ENCODE measurements at regions not wholly inside any gene's neighbourhood (a gene's known extent, or its start where the extent isn't known, plus 50 kb on each side); places are given as distances from the start of the nearest gene placed in this dataset.
"Not testable (repeated sequence)": the region's sequence is repeated elsewhere in the genome, so short reads cannot be mapped to it uniquely, and the experiment has no call there.

DNA sequence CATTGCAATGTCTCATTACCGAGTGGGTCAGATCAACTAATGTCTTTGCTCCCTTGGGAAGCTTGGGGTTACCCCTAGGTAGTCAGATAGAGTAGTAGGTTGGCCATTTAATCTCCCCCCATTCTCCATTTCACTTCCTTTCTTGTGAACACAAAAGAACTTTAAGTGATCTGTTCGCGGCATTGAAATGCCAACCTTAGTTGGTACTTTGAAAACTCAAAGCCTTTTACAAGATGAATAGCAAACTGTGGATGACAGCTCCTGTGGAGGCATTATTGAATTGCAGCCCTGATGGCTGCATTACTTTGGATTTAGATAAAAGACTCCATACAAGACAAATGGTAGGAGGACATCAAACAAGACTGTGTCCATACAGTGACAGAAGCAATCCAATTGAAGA is 469.1 kb downstream of the GBA3 start:
- no peak for DNase-seq

DNA sequence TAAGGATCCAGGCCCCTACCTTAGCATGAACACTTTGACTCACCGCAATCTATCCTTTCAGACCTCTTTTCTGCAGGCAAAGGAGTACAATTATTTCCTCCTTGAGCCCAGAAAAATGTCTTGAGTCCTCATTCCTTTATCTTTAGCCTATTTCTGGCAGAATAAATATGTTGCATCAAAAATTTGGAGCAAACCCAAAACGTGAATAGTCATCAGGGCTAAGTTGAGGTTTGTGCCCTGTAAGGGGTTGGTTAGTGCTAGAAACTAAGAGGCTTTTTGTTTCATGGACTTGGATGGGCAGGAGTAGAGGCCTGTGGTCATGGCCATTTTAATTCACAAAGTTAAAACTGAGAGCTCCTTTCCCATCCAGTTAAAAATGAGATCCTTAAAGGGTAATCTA is 460.3 kb downstream of the GBA3 start:
- no peak for DNase-seq

DNA sequence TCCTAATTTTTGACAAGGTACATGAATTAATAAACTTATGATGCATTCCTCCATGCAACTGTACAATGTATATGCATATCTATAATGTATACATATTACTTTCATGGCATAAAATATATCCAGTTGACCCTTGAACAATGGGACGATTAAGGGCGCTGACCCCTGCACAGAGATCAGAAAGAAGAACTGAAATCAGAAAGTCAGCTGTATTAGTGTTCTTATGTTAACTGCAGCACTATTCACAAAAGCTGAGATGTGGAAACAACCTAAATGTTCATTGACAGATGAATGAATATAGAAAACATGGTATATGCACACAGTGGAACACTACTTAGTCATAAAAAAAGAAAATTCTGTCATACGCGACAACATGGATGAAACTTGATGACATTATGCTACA is 457.1 kb downstream of the GBA3 start:
- DNase-seq, result no peak

DNA sequence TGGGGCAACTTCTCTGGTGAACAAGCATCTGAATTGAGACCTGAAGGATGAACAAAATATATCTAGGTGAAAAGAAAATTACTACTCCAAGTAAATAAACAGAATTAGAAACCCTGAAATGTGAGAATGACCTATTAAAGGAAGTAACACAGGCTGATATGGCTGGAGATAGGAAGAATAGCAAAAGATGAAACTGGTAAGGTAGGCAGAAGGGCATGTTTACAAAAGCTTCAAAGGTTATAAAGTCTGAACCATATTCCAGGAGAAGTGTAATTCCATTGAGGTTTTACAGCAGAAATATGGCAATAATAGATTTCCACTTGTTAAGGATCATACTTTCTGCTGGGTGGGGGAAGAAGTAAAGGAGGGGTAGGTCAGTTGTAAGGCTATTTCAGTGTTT is 452.0 kb downstream of the GBA3 start:
- no peak for DNase-seq

- DNase-seq, result peak; percentile 69
These were observed 443.3 kb downstream of the GBA3 start for GRCh38 chr4:23135792-23136645.

- no peak for DNase-seq
These were observed 441.6 kb downstream of the GBA3 start for GRCh38 chr4:23134331-23134730.

DNA sequence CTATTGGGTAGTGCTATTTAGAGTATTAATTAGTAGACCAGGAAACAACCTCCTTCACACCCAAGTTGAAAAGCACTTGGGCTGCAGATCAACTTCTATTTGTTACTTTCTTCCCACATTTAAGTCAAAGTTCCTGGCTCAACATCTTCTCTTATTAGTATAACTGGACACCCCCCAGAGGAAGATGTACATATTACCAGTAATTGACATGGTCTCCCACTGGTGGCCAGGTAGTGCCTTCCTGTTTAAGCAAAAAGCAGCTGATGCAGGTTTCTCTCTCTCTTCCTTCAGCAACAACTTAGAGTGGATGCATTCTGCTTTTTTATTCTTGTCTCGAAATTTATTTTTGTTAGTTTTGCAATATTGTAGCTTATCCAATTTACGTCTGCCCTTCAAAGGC is 438.1 kb downstream of the GBA3 start:
- DNase-seq, result peak; percentile 7

GRCh38 chr4:23125118-23125517 is 432.4 kb downstream of the GBA3 start:
- DNase-seq, result no peak

DNA sequence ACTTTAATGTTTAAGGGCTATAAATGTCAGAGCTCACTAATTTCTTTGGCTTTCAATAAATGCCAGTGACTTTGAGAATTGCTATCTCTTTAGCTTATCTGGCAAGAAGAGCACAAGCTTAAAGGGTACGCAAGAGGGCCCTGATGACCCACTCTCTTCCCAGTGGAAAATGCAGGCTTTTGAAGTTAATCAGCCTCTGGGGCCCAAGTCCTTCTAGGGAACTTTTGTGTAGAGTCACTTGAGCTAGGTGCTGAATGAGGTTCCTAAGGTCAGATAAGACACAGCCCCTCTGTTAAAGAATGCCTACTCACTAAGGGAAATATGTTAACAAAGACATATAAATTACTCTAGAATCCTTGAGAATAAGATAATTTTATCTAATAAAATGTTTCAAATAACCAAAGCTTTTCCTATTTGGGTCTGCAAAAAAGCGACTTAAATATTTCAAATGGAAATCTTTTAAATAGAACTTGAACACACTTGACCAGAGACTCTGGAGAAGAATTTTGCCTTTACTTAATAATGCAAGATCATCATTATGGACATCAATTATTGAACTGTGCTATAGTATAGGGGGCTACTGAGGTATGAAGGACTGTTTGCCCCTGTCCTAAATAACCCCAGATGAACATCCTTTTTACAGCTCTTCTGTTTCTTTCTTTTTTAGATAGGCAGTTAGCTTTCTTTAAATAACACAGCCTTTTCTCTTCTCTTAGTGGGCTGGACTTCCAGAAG is 430.1 kb downstream of the GBA3 start:
- no peak for DNase-seq

DNA sequence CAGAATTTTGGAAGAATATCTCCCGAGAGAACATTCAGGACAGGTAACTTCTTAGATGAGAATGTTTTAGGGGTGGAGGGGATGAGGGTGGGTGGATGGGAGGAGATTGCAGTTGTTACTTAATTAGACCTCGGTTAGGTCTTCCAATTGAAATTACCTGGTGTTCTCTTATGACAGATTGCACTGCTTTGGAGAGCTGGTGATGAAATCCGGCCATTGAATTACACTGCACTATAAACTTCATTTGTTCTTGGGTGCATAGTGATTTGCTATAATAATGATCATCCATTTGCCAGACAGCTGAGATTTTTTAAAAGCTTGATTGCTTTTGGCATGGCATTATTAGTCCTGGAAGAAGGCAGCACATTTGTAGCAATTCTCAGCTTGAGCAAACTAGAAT is 427.6 kb downstream of the GBA3 start:
- no peak for DNase-seq

GRCh38 chr4:23117826-23118225 is 425.1 kb downstream of the GBA3 start:
- DNase-seq, result no peak

DNA sequence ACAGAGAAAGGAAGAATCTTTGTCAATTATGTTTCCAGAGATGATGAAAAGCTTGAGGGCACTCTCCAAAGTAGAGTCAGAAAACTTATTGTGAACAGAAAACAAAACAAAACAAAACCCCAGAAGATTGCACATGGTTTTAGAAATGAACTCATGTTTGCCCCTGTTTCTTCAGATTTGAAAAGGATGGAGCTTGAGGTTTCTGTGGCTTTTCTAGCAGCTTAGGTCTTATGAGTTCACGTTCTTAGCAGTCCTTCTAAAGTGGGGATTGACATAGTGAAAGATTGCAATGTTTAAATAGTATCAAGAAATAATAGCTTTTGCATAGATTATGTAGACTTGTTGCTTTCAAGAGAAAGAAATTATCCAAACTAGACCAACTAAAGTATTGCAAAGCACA is 421.8 kb downstream of the GBA3 start:
- DNase-seq, result no peak

DNA sequence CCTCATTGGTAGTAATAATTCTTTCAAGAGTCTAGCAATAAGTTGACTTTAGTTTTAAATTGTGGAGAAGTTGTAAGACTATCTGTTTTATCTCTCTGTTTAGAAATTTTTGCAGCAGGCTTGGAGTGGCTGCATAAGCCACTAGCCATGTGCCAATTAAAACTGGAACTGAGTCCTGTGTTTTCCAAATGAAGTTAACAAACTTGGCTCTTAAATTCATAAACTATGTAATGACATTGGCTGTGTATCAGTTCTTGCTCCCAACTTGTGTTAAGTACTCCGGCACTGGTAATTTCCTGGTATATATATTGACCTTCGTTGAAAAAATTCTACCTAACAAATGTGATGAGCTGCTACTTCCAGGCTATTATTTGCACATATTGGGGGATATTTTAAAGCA is 420.4 kb downstream of the GBA3 start:
- DNase-seq, result no peak

GRCh38 chr4:23106516-23106915 is 413.8 kb downstream of the GBA3 start:
- DNase-seq, result no peak

DNA sequence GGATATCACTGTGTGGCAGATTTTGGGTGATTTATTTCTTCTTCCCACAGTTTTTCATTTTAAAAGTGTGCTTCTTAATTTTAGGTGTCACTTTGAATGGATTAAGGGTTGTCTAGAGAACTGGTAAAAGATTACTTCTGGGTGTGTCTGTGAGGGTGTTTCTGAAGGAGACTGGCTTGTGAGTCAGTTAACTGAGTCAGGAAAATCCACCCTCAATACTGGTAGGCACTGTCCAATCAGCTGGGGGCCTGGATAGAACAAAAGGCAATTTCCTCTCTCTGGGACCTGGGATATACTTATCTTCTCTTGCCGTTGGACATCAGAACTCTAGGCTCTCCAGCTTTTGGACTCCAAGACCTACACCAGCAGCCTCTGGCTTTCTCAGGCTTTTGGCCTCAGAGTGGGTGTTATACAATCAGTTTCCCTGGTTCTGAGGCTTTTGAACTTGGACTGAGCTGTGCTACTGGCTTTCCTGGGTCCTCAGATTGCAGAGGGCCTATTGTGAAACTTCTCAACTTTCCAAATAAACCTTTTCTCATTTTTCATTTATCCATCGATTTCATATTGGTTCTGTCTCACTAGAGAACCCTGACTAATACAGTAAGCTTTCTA is 413.1 kb downstream of the GBA3 start:
- DNase-seq, result no peak

- no peak for DNase-seq
These were observed 404.5 kb downstream of the GBA3 start for GRCh38 chr4:23097251-23097650.

DNA sequence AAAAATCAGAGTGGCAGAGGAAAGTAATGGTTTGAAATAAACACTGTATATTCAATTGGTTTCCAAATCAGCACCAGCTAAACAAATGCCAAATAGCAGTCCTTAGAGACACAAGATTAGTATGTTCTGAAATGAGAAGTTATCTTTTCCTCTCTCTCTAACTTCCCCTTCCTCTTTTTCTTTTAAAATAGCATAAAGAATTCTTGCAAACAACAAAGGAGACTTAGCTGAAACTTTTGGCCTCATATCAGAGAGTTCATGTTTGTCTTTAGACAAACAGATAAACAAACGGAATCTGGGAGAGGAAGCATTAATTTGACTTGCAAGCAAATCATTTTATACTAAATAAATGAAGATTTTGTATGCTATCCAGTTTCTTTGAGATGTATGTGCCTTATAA is 399.0 kb downstream of the GBA3 start:
- peak; percentile 18 for DNase-seq

DNA sequence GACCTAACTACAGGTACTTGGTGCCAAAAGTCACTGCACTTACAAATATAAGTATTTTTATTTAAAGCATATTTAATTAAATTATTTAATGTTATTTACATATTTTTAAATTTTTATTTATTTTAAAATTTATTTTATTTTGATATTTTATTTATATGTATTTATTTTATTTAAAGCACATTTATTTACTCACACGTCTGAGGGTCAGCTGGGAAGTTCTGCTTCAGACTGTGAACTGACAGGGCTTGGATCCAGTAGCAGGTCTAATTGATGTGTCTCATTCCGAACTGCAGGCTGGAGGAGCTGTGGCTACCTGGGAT is 392.5 kb downstream of the GBA3 start:
- no peak for DNase-seq

DNA sequence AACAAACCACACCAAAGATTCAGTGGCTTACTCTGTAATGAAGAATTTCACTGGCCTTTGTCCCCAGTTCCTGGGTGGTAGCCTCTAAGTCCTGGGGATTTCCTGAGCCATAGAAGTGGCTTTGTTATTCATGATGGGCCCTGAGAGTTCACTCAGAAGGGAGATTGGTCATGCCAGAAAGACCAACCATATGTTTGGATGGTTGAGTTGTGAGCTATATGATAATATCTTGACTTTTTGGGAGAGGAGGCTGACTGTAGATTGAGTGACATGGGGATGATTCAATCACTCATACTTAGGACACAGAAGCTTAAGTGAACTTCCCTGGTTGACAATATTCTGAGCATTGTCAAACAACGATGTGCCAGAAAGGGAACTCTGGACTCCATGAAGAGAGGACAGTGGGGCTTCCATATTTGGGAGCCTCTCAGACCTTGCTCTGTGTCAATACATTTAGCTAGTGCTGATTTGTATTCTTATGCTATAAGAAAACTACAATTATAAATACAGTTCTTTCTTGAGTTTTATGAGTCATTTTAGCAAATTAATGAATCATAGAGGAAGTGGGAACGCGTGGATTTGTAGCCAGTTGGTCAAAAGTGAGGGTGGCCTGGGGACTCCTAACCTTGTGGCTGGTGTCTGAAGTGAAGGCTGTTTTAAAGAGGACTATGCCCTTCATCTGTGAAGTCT is 392.0 kb downstream of the GBA3 start:
- DNase-seq, result no peak

DNA sequence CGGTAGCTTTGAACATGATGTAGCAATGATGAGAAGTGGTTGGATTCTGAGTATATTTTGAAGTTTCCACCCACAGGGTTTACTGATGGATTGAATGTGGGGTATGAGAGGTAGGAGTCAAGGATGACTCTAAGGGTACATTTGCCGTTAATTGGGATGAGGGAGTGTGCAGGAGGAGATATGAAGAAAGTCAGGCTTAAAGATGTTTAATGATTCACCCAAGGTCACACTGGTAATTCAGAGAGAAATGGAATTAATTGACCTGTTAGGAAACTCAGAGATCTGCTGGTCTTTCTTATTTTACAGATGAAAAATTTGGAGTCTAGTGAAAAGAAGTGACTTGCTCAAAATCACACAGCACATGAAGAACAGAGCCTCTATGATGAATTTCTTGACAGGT is 390.7 kb downstream of the GBA3 start:
- no peak for DNase-seq

- not testable (repeated sequence) for DNase-seq
These were observed 387.4 kb downstream of the GBA3 start for GRCh38 chr4:23080171-23080570.

DNA sequence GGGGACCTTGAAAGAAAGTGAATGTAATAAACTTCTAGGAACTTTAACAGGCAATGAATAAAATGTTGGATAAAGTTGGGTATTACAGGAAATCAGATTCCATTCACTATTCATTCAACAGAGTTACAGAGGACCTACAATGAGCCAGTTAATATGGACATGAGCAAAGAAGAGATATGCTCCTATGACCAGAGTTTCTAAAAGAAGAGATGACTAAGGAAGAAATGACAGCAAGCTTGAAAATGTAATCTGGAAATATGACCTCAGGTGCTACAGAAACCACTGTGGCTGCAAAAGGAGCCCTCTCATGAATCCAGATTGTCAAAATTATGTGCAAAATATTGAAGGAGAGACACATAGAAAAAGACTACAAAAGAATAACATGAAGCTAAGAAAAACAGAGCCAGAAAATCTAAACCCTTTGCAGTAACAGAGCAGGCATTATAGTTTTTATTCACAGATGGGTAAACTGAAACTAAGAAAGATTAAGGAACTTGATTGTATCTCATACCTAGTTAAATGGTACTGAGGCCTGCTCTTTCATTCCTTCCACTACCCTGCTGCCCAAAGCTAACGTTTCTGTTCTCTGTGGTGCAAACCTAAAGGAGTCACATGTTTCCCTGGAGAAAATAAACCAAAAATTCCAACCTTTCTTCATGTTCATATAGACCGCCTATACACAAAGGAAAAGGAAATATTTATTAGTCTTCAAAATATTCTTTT is 378.3 kb downstream of the GBA3 start:
- DNase-seq, result no peak

DNA sequence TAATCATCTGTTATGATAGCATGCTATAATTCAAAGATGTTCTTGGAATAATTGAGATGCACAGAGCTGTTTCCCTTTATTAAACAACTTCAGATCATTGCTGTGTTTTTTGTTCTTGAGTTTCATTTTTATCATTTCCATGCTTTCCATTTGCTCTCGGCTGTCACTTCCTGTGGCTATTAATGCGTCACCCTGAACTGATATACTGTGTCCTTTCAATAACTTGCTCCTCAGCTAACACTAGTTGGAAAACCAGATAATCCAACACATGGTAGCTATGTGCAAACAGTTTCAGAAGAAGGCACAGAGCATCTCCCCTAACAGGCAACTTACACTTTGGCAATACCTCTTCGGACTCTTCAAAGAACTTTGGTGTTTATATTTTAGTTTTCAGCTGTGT is 376.0 kb downstream of the GBA3 start:
- DNase-seq, result no peak
